H1 (cell line): ENCODE measurements at regions not wholly inside any gene's neighbourhood (a gene's known extent, or its start where the extent isn't known, plus 50 kb on each side); places are given as distances from the start of the nearest gene placed in this dataset.

Experiments
- POLR2A ChIP-seq, 2 experiments: IDR thresholded peaks; 1 replicate in 1 of 2; 2 replicates in 1 of 2; pipeline ENCODE4 v1.6.1; 2011; ENCODE audit warnings: low read depth in 2 of 2, low read length in 2 of 2, mild to moderate bottlenecking in 2 of 2; ENCODE audit errors: control extremely low read depth in 1 of 2
- SP4 ChIP-seq: IDR thresholded peaks from 2 replicates; pipeline ENCODE4 v1.6.1; 2012; ENCODE audit warnings: low read length, inconsistent platforms

- TF ChIP-seq POLR2A (IDR thresholded peaks at IDR 0.05; ENCODE audit: control extremely low read depth in 1 of 2, low read depth in 2 of 2, low read length in 2 of 2) (no peak), SP4 (no peak)
Measured at GRCh38 chr2:52414561-52415295, 1352.9 kb upstream of the CHAC2 start (continued).
